ENCODE measurements at regions not wholly inside any gene's neighbourhood (a gene's known extent, or its start where the extent isn't known, plus 50 kb on each side); places are given as distances from the start of the nearest gene placed in this dataset.

DNA sequence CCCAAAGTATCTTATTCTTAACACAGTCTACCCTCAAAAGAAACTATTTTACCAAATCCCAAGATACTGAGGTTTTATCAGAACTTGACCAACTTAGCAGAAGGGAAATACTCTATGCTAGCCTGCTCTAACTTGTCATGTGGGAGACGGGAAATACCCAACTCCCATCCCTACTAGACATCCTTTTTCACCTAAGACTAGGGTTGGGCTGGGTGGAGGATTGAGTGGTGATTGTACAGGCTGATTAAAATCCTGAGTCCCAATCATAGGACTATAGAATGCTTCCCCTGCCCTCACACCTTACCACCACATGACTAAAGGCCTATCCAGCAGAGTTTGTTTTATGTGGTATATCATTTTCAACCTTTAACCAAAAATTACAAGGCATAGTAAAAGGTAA is 786.5 kb downstream of the TAF11L14 start:
- no peak for TF ChIP-seq EZH2 (IDR thresholded peaks at IDR 0.05; ENCODE audit: borderline replicate concordance, low read depth, low read length, severe bottlenecking)
- TF ChIP-seq, protein P1, sequence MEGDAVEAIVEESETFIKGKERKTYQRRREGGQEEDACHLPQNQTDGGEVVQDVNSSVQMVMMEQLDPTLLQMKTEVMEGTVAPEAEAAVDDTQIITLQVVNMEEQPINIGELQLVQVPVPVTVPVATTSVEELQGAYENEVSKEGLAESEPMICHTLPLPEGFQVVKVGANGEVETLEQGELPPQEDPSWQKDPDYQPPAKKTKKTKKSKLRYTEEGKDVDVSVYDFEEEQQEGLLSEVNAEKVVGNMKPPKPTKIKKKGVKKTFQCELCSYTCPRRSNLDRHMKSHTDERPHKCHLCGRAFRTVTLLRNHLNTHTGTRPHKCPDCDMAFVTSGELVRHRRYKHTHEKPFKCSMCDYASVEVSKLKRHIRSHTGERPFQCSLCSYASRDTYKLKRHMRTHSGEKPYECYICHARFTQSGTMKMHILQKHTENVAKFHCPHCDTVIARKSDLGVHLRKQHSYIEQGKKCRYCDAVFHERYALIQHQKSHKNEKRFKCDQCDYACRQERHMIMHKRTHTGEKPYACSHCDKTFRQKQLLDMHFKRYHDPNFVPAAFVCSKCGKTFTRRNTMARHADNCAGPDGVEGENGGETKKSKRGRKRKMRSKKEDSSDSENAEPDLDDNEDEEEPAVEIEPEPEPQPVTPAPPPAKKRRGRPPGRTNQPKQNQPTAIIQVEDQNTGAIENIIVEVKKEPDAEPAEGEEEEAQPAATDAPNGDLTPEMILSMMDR (IDR thresholded peaks at IDR 0.05; ENCODE audit: borderline replicate concordance, extremely low read depth, low read length, poor library complexity, severe bottlenecking) = no peak

All from DND-41 (cell line).